Activated CD8-positive, alpha-beta memory T cell treated with anti-CD3 and anti-CD28 coated beads for 48 hours (primary cell): ENCODE measurements at regions not wholly inside any gene's neighbourhood (a gene's known extent, or its start where the extent isn't known, plus 50 kb on each side); places are given as distances from the start of the nearest gene placed in this dataset.

ENCODE experiments used
- DNase-seq, 3 experiments: peaks; one replicate each; pipeline ENCODE4 v3.0.0-alpha.2; 2020; ENCODE audit warnings: low read depth in 2 of 3, low spot score in 2 of 3

DNA sequence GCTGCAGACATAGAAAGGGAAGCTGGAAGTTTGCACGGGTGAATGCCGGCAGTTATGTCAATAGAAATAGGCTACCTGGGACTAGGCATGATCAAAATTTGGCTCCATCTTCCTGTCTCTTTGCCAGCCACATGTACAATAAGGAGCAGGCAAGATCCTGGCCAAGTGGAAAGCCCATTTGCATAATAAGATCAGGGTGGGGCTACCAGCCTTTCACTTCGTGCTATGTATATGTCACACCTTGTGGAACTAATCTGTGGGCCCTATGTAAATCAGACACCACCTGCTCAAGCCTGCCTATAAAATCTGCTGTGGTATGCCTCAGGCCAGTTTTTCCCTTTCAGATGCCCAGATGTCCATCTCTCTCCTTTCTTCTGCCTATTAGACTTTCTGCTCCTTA lies 79.3 kb upstream of the DRD2 start:
- no peak for DNase-seq

DNA sequence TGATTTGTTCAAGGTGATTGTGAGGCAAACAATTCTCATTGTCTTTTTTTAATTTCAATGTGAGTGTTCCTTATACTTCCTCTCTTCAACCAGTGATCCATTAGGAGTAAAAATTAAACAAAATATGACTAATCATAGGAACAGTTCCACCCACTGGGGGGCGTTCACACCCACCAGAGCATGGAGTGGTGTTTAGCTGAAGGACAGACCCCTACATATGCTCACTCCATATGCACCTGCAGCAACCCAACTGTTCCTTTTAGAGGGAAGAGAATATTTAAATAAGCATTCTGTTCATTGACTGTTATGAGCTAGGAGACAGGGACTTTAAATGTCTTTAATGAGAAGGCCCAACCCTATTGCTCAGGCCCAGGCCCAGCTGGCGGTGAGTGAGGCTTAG lies 78.7 kb upstream of the DRD2 start:
- no peak for DNase-seq

GRCh38 chr11:113553235-113553634 lies 78.0 kb upstream of the DRD2 start:
- no peak for DNase-seq

DNA sequence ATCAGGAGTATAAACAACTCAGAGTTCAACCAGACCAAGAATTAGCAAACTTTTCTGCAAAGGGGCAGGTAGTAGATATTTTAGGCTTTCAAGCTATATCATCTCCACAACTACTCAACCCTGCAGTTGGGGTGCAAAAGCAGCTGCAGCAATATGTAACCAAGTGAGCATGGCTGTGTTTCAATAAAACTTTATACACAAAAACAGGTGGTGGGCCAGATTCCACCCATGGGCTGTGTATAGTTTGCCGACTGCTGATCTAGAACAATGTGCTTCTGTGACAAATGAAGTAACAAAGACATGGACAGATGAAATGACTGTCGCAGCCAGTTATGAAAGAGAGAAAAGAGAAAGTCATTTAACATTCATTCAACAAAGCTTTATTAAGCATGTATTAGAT lies 77.1 kb upstream of the DRD2 start:
- no peak for DNase-seq

GRCh38 chr11:113551645-113552044 lies 76.4 kb upstream of the DRD2 start:
- no peak for DNase-seq

GRCh38 chr11:113549611-113550578 lies 74.7 kb upstream of the DRD2 start:
- no peak for DNase-seq

- DNase-seq = no peak
Measured at GRCh38 chr11:113549061-113549460, 73.9 kb upstream of the DRD2 start.

DNA sequence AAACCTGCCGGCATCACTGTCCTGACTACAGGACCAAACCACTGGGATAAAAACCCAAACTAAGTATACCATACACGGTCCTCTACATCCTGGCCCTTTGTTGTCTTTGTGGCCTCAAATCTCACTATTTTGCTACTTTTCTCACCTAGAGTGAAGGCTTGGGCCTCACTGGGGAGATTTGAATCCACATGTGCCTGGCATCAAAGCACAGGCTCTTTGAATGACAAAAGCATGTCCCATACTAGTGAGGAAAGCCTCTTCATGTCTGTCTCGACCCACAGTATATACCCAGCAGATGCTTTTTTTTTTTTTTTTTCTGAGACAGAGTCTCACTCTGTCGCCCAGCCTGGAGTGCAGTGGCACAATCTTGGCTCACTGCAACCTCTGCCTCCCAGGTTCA lies 72.5 kb upstream of the DRD2 start:
- no peak for DNase-seq

GRCh38 chr11:113546757-113547507 lies 71.7 kb upstream of the DRD2 start:
- DNase-seq = no peak

GRCh38 chr11:113542420-113542819 lies 67.2 kb upstream of the DRD2 start:
- DNase-seq = no peak

DNA sequence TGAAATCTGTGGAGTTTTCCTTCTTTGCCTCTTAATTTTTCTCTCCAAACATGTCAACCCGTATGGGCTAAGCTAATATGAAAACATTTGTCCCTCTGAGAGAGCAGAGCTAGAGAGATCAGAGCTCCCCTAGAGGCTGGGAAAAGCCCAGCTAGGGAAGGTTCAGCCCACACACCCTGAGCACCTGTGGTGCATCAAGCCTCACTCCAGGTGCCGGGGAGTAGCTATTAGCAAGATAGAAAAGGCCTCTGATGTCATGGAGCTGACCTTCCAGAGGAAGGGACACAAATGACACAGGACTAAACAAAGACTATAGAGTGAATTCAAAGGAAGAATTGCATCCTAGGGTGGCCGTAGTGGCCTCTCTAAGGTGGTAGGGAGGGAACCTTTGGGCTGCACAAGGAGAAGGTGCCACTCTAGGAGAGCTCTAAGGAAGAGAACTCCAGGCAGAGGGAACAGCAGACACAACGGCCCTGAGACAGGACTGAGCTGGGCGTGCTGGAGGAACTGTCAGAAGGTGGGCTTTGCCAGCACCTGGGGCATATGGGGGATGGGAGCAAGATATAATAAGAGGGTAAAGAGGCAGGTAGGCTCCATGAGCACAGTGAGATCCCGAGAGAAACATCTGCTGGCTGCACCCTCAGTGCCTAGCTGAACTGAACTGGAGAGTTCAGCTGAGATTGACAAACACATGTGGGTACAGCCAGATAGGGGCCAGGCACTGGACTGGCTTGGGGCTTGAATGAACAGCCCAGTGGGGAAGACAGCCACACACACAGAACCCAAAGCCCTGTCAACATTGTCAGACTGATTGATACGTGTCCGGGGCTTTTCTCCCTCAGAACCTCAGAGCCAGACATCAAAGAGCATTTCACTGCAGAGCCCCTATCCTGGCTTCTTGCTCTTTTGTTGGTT lies 65.5 kb upstream of the DRD2 start:
- no peak for DNase-seq

DNA sequence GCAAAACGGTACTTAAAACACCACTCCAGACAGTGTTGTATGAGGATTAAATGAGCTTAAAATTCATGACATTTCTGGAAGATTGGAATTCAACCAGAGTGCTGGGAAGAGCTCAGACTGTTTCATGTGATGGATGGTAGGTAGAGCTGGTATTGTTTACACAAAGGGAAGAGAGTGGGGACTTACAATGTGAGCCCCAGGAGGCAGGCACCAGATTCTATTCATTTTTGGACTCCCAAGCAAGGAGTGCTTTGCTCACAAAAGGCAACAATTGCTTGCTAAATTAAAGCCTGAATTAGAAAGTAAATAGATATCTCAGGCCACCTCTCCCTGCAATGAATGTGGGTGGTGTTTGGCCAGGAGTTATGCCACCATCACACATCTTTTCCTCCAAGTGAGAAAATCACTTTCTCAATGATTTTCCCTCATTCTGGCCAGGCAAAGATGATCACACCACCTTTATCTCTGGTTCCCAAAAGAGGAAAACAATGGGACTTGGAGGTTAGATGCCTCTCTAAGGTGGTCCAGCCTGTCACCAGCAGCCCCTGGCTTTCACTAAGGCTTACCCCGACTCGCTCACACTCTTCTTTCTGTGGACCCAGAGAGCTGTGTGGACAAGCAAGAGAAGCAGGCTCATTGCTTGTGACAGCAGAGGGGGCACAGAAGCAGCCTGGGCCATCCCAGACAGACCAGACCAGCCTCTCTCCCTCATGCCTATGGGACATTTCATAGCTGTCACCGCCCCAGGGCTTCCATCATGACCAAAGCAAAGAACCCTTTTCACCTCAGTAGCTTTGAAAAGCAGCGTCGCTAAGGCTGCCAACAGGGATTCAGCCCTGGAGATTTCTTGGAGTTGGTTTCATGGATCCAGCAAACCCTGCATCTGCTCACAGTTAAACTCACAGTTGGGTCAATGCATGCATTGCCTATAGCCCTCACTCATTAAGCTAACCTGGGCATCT lies 63.5 kb upstream of the DRD2 start:
- DNase-seq = no peak

- no peak for DNase-seq
Measured at GRCh38 chr11:113534625-113535024, 59.4 kb upstream of the DRD2 start.

DNA sequence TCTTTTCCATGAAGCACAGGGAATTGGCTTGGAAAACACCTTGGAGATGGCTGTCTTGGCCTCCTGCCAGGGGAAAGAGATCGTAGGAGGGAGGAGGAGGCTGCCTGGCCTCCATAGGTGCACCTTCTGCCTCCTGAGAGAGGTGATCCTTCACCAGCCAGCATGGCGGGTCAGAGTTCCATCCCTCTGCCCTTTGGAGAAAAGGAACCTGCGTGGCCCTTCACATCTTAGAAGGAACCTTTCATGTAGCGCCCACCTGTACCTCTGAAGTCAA lies 58.2 kb upstream of the DRD2 start:
- DNase-seq = no peak

GRCh38 chr11:113532697-113533424 lies 57.7 kb upstream of the DRD2 start:
- DNase-seq = peak in 2 of 3 experiments; percentile 35 to 46

GRCh38 chr11:113531575-113532451 lies 56.6 kb upstream of the DRD2 start:
- no peak for DNase-seq

GRCh38 chr11:113531083-113531482 lies 55.9 kb upstream of the DRD2 start:
- no peak for DNase-seq

GRCh38 chr11:113529606-113530005 lies 54.4 kb upstream of the DRD2 start:
- DNase-seq = no peak

DNA sequence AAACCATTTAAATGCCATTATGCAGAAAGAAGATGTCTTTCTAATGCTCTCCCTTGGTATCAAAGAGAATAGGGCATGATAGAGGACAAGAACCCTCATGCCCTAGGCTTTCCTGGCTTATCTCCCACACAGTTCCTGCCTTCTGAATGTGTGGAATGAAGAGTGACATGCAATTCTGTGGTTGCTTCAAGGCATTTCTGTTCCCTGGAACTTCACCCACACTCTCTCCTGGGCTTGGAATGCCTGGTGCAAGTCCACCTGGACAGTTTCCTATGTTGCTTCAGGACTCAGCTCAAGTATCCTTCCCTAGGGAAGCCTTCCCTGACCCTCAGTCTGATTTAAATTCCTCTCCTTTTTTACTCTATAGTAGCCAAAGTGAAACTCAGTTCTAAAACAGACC lies 53.8 kb upstream of the DRD2 start:
- DNase-seq = no peak
